ENCODE measurements at regions not wholly inside any gene's neighbourhood (a gene's known extent, or its start where the extent isn't known, plus 50 kb on each side); places are given as distances from the start of the nearest gene placed in this dataset.

DNA sequence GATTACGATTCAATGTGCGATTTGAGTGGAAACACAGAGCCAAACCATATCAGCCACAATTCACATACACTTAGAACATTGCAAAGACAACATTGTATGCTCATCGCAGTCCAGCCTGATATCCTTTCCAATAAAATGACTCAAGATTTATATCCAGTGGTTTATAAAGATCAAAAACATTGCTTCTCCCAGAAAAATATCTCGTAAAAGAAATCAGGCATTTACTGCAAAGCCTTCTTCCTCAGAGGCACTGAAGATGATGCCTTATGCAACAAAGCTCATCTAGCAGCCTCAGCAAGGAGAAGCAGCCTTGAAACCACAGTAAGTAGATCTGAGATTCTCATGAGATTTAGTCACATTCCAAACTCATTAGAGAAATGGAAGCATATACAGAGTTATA is 523.8 kb downstream of the ELAVL2 start:
- ChIA-PET POLR2A (no interaction called here), CTCF (no interaction called here)
- H3K27me3 ChIP-seq (ENCODE audit: control insufficient read depth, insufficient read depth, low read length) = no peaks in the 10 kb centered on the region
- TF ChIP-seq, protein P1, sequence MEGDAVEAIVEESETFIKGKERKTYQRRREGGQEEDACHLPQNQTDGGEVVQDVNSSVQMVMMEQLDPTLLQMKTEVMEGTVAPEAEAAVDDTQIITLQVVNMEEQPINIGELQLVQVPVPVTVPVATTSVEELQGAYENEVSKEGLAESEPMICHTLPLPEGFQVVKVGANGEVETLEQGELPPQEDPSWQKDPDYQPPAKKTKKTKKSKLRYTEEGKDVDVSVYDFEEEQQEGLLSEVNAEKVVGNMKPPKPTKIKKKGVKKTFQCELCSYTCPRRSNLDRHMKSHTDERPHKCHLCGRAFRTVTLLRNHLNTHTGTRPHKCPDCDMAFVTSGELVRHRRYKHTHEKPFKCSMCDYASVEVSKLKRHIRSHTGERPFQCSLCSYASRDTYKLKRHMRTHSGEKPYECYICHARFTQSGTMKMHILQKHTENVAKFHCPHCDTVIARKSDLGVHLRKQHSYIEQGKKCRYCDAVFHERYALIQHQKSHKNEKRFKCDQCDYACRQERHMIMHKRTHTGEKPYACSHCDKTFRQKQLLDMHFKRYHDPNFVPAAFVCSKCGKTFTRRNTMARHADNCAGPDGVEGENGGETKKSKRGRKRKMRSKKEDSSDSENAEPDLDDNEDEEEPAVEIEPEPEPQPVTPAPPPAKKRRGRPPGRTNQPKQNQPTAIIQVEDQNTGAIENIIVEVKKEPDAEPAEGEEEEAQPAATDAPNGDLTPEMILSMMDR (IDR thresholded peaks at IDR 0.05; ENCODE audit: insufficient read depth, low read depth, low read length) = no peak
- no peaks in the 10 kb centered on the region for H3K36me3 ChIP-seq (ENCODE audit: control insufficient read depth, insufficient read depth, low read length)
- DNase-seq (ENCODE audit: low read depth) = no peak
- H3K4me3 ChIP-seq (ENCODE audit: low read depth, low read length) = no peak overlapping the region

DNA sequence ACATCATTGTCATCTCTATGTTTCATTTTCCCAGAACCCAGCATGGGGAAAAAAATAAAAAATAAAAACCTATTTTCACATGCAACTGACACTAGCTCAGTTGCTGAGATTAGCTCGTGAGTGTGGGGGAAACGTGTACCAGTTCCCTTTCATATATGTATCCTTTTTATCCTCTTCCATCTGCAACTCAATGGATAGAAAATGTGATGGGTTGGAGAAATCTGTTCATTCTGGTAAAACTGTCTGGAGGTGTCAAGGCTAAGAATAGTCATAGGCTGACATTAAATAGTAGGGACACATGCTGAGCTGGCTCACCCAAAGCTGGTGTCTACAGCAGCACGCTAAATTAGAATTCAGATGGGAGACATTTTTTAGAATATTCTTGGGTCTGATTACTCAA is 519.3 kb downstream of the ELAVL2 start:
- ChIA-PET POLR2A (no interaction called here), CTCF (no interaction called here)
- TF ChIP-seq, protein P1 (IDR thresholded peaks at IDR 0.05; ENCODE audit: insufficient read depth, low read depth, low read length) = no peak
- Histone ChIP-seq H3K27me3 (ENCODE audit: control insufficient read depth, insufficient read depth, low read length) (no peaks in the 10 kb centered on the region), H3K36me3 (ENCODE audit: control insufficient read depth, insufficient read depth, low read length) (no peaks in the 10 kb centered on the region), H3K4me3 (ENCODE audit: low read depth, low read length) (no peak overlapping the region)
- no peak for DNase-seq (ENCODE audit: low read depth)

DNA sequence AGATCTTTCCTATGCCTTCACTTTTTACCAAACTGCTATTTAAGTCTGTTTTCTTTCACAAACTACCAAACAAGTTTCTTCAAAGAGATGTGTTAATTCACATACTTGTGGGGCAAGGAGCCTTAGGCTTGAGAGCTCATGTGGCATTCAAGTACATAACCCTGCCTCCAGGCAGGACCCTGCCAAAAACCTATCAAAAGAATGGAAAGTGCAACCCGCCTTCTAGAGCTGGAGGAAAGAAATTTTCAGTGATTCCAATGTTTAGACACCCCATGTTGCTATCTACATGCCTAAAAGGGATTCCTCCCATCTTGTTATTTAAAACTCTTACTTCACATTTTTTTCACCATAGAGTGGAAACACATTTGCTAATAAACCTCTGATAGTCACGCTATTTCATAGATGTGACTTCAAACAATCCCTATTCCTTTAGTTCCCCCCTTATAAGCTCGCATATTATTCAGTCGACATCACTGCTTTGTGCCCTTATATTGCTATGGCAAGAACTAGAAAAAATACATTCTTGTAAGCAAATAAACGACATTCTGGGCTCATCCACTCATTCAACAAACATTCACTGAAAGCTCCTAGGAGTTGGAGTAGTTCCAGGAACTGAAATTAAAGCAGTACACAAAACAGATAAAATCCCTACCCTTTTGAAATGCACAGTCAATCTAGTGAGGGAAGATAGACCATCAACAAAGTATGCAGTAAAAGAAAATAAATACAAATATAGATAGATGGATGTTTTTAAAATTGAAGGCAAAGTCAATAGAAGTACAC is 518.1 kb downstream of the ELAVL2 start:
- TF ChIP-seq, protein P1 (IDR thresholded peaks at IDR 0.05; ENCODE audit: insufficient read depth, low read depth, low read length) = no peak
- ChIA-PET CTCF (no interaction called here), POLR2A (no interaction called here)
- no peaks in the 10 kb centered on the region for H3K36me3 ChIP-seq (ENCODE audit: control insufficient read depth, insufficient read depth, low read length)
- no peaks in the 10 kb centered on the region for H3K27me3 ChIP-seq (ENCODE audit: control insufficient read depth, insufficient read depth, low read length)
- no peak for DNase-seq (ENCODE audit: low read depth)
- H3K4me3 ChIP-seq (ENCODE audit: low read depth, low read length) = no peak overlapping the region

DNA sequence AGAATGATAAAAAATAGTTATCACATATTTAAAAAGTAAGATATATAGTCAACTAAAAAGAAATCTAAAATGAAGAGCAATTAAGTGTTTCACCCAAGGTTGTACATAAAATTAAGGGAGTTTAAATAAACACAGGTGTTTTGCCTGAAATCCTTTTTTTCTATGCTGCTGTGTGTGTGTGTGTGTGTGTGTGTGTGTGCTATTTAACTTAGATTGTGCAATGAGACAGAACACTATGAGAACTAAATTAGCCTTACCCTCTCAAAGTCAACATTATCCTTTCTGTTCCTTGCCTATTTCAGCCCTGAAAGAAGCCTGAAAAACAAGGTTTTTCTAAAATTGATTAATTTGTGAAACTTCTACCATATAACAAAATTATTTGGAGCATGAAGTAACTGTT is 516.2 kb downstream of the ELAVL2 start:
- Histone ChIP-seq H3K27me3 (ENCODE audit: control insufficient read depth, insufficient read depth, low read length) (no peaks in the 10 kb centered on the region), H3K36me3 (ENCODE audit: control insufficient read depth, insufficient read depth, low read length) (no peaks in the 10 kb centered on the region), H3K4me3 (ENCODE audit: low read depth, low read length) (no peak overlapping the region)
- ChIA-PET POLR2A (no interaction called here), CTCF (no interaction called here)
- no peak for DNase-seq (ENCODE audit: low read depth)
- TF ChIP-seq, protein P1 (IDR thresholded peaks at IDR 0.05; ENCODE audit: insufficient read depth, low read depth, low read length) = no peak

DNA sequence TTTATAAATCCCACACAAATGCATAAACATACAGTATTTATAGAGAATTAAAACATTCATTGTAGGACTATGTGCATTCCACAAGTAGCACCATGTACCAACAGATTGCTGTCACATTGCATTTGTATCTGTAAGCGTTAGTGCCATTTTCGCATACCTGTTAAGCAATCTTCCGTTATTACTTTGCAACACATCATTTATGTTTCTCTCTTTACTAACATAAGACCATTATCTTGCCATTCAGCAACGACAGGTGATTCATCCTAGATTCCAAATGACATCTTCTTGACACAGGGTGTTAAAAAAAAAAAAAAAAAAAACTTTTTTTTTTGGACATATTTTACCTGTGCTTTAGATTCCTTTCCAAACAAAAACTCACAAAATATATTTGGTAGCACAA is 511.8 kb downstream of the ELAVL2 start:
- Histone ChIP-seq H3K27me3 (ENCODE audit: control insufficient read depth, insufficient read depth, low read length) (no peaks in the 10 kb centered on the region), H3K4me3 (ENCODE audit: low read depth, low read length) (no peak overlapping the region), H3K36me3 (ENCODE audit: control insufficient read depth, insufficient read depth, low read length) (no peaks in the 10 kb centered on the region)
- POLR2A ChIA-PET = no interaction called here
- CTCF ChIA-PET = no interaction called here
- DNase-seq (ENCODE audit: low read depth) = no peak
- TF ChIP-seq, protein P1 (IDR thresholded peaks at IDR 0.05; ENCODE audit: insufficient read depth, low read depth, low read length) = no peak
